ENCODE measurements at regions not wholly inside any gene's neighbourhood (a gene's known extent, or its start where the extent isn't known, plus 50 kb on each side); places are given as distances from the start of the nearest gene placed in this dataset.
"Not testable (repeated sequence)": the region's sequence is repeated elsewhere in the genome, so short reads cannot be mapped to it uniquely, and the experiment has no call there.

- ChIA-PET CTCF (no interaction called here), POLR2A (no interaction called here)
- no peak for DNase-seq (ENCODE audit: extremely low spot score)
- no peak for TF ChIP-seq NFRKB (IDR thresholded peaks at IDR 0.05)
These were observed 288.0 kb upstream of the ERCC4 start for GRCh38 chr16:13631916-13632315.

- DNase-seq (ENCODE audit: extremely low spot score); CTCF ChIA-PET; POLR2A ChIA-PET: not testable (repeated sequence)
These were observed 287.4 kb upstream of the ERCC4 start for GRCh38 chr16:13632504-13632903.

DNA sequence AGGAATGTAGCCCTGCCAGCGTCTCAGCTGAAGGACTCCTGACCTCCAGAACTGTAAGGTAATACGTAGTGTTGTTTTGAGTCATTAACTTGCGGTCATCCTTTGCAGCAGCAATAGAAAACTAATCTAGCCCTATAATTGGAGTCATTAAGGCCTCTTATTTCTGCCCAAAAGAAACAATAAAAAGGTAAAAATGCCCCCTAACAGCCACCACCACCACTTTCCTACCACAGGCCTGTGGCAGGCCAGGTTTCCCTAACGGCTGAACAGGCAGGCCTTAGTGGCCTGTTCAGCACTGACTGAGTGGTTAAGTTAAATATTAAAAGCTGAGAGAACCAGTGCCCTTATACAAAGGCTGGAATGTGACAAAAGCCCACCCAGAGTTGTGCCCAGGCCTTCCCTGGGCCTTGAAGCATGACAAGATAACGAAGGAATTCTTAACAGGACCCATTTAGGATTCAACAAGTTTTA lies 286.5 kb upstream of the ERCC4 start:
- POLR2A ChIA-PET = no interaction called here
- DNase-seq (ENCODE audit: extremely low spot score) = no peak
- CTCF ChIA-PET = no interaction called here
- no peak for TF ChIP-seq TARDBP (IDR thresholded peaks at IDR 0.05)
- TF ChIP-seq L3MBTL2 (conservative IDR thresholded peaks at IDR 0.05) = no peak
- no peak for TF ChIP-seq CTBP1 (IDR thresholded peaks at IDR 0.05; ENCODE audit: borderline replicate concordance)

DNA sequence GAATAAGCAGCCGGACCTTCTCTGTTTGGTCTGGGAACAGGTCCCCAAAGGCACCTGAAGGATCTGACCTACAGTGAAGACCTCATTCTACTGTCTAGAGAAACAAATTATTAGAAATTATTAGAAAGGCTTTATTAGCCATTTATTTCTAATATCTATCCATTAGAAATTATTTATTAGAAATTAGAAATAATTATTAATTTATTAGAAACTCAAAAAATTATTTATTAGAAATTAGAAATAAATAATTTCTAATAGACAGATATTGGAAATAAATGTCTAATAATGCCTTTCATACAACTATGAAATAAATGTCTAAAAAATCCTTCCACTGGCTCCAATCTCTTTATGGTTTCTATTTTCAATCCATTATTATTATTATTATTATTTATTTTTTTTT lies 285.7 kb upstream of the ERCC4 start:
- POLR2A ChIA-PET = no interaction called here
- TF ChIP-seq L3MBTL2 (conservative IDR thresholded peaks at IDR 0.05) = no peak
- no peak for TF ChIP-seq NFRKB (IDR thresholded peaks at IDR 0.05)
- TF ChIP-seq FOXM1 (IDR thresholded peaks at IDR 0.05; ENCODE audit: borderline replicate concordance) = no peak
- no peak for TF ChIP-seq FOXK2 (IDR thresholded peaks at IDR 0.05)
- no peak for TF ChIP-seq SP1 (IDR thresholded peaks at IDR 0.05)
- no peak for TF ChIP-seq SUZ12 (IDR thresholded peaks at IDR 0.05)
- no peak for TF ChIP-seq CTBP1 (IDR thresholded peaks at IDR 0.05; ENCODE audit: borderline replicate concordance)
- TF ChIP-seq LEF1 (IDR thresholded peaks at IDR 0.05; ENCODE audit: borderline replicate concordance) = no peak
- no peak for TF ChIP-seq FOXA1 (IDR thresholded peaks at IDR 0.05)
- TF ChIP-seq HDGF (IDR thresholded peaks at IDR 0.05; ENCODE audit: borderline replicate concordance) = no peak
- no peak for TF ChIP-seq TARDBP (IDR thresholded peaks at IDR 0.05)
- DNase-seq (ENCODE audit: extremely low spot score) = no peak
- CTCF ChIA-PET = no interaction called here

DNA sequence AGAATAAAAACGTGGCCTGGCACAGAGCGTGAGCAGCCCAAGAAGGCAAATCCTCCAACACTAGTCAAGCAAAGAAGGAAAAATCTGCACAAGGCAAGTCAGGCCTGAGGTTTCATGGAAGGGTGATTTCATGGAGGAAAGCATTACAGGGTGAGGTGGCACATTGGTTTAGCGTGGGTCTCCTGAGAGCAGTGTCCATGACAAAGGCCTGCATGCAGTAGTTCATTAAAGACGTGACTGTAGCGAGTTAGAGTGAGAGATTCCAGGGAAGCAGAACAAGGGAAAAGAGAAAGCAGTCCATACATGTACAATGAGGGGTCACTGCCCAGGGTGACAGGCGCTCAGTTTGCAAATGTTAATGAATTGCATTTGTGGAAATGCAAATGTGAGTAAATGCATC lies 285.0 kb upstream of the ERCC4 start:
- DNase-seq (ENCODE audit: extremely low spot score) = no peak
- ChIA-PET CTCF (interaction anchor here (0.6 kb wide), 1 partner anchor 47 kb away, joined by 4 read pairs; no protein-coding TSS in a partner anchor), POLR2A (no interaction called here)
- TF ChIP-seq FOXM1 (IDR thresholded peaks at IDR 0.05; ENCODE audit: borderline replicate concordance) (no peak), ZNF384 (IDR thresholded peaks at IDR 0.05) (no peak), L3MBTL2 (conservative IDR thresholded peaks at IDR 0.05) (no peak), LEF1 (IDR thresholded peaks at IDR 0.05; ENCODE audit: borderline replicate concordance) (no peak), BHLHE40 (IDR thresholded peaks at IDR 0.05; ENCODE audit: borderline replicate concordance) (no peak), HDGF (IDR thresholded peaks at IDR 0.05; ENCODE audit: borderline replicate concordance) (no peak), ARNT (IDR thresholded peaks at IDR 0.05) (no peak), NFRKB (IDR thresholded peaks at IDR 0.05) (no peak), ELF4 (IDR thresholded peaks at IDR 0.05) (no peak), CTBP1 (IDR thresholded peaks at IDR 0.05; ENCODE audit: borderline replicate concordance) (no peak), FOXK2 (IDR thresholded peaks at IDR 0.05) (no peak), SUZ12 (IDR thresholded peaks at IDR 0.05) (no peak), TARDBP (IDR thresholded peaks at IDR 0.05) (no peak), FOXA1 (IDR thresholded peaks at IDR 0.05) (no peak), SP1 (IDR thresholded peaks at IDR 0.05) (no peak)
- TF ChIP-seq, protein P1, sequence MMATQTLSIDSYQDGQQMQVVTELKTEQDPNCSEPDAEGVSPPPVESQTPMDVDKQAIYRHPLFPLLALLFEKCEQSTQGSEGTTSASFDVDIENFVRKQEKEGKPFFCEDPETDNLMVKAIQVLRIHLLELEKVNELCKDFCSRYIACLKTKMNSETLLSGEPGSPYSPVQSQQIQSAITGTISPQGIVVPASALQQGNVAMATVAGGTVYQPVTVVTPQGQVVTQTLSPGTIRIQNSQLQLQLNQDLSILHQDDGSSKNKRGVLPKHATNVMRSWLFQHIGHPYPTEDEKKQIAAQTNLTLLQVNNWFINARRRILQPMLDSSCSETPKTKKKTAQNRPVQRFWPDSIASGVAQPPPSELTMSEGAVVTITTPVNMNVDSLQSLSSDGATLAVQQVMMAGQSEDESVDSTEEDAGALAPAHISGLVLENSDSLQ (IDR thresholded peaks at IDR 0.05) = no peak

- TF ChIP-seq BHLHE40 (IDR thresholded peaks at IDR 0.05; ENCODE audit: borderline replicate concordance) = no peak
- TF ChIP-seq ZNF384 (IDR thresholded peaks at IDR 0.05) = no peak
- TF ChIP-seq ARNT (IDR thresholded peaks at IDR 0.05) = no peak
- TF ChIP-seq FOXK2 (IDR thresholded peaks at IDR 0.05) = no peak
- no peak for TF ChIP-seq ELF4 (IDR thresholded peaks at IDR 0.05)
- TF ChIP-seq FOXA1 (IDR thresholded peaks at IDR 0.05) = no peak
- TF ChIP-seq FOXM1 (IDR thresholded peaks at IDR 0.05; ENCODE audit: borderline replicate concordance) = no peak
- TF ChIP-seq HDGF (IDR thresholded peaks at IDR 0.05; ENCODE audit: borderline replicate concordance) = no peak
- TF ChIP-seq SUZ12 (IDR thresholded peaks at IDR 0.05) = no peak
- no peak for TF ChIP-seq NFRKB (IDR thresholded peaks at IDR 0.05)
- TF ChIP-seq, protein P1 (IDR thresholded peaks at IDR 0.05) = no peak
- TF ChIP-seq LEF1 (IDR thresholded peaks at IDR 0.05; ENCODE audit: borderline replicate concordance) = no peak
- TF ChIP-seq L3MBTL2 (conservative IDR thresholded peaks at IDR 0.05) = no peak
- no peak for TF ChIP-seq SP1 (IDR thresholded peaks at IDR 0.05)
- TF ChIP-seq CTBP1 (IDR thresholded peaks at IDR 0.05; ENCODE audit: borderline replicate concordance) = no peak
- TF ChIP-seq TARDBP (IDR thresholded peaks at IDR 0.05) = no peak
- ChIA-PET POLR2A (no interaction called here), CTCF (no interaction called here)
- no peak for DNase-seq (ENCODE audit: extremely low spot score)
These were observed 281.7 kb upstream of the ERCC4 start for GRCh38 chr16:13638218-13638617.

GRCh38 chr16:13643412-13643811 lies 276.5 kb upstream of the ERCC4 start:
- no peak for DNase-seq (ENCODE audit: extremely low spot score)
- ChIA-PET POLR2A (no interaction called here), CTCF (no interaction called here)
- TF ChIP-seq HDGF (IDR thresholded peaks at IDR 0.05; ENCODE audit: borderline replicate concordance) = no peak
- no peak for TF ChIP-seq NFRKB (IDR thresholded peaks at IDR 0.05)
- no peak for TF ChIP-seq BHLHE40 (IDR thresholded peaks at IDR 0.05; ENCODE audit: borderline replicate concordance)
- TF ChIP-seq ARNT (IDR thresholded peaks at IDR 0.05) = no peak
- TF ChIP-seq L3MBTL2 (conservative IDR thresholded peaks at IDR 0.05) = no peak
- no peak for TF ChIP-seq LEF1 (IDR thresholded peaks at IDR 0.05; ENCODE audit: borderline replicate concordance)
- TF ChIP-seq FOXA1 (IDR thresholded peaks at IDR 0.05) = no peak
- no peak for TF ChIP-seq TARDBP (IDR thresholded peaks at IDR 0.05)
- no peak for TF ChIP-seq SUZ12 (IDR thresholded peaks at IDR 0.05)
- TF ChIP-seq SP1 (IDR thresholded peaks at IDR 0.05) = no peak
- no peak for TF ChIP-seq CTBP1 (IDR thresholded peaks at IDR 0.05; ENCODE audit: borderline replicate concordance)
- TF ChIP-seq ELF4 (IDR thresholded peaks at IDR 0.05) = no peak

Data from HEK293T (cell line).